Hepatocyte (in vitro differentiated cells): ENCODE measurements at regions not wholly inside any gene's neighbourhood (a gene's known extent, or its start where the extent isn't known, plus 50 kb on each side); places are given as distances from the start of the nearest gene placed in this dataset.
"Not testable (repeated sequence)": the region's sequence is repeated elsewhere in the genome, so short reads cannot be mapped to it uniquely, and the experiment has no call there.

Source experiments
- CTCF ChIP-seq: fragments of 200-600 bp; sonication (generic); IDR thresholded peaks from 2 replicates; pipeline ENCODE4 v1.5.1; 2016; ENCODE audit warnings: antibody characterized with exemption, mild to moderate bottlenecking; ENCODE audit not compliant: poor library complexity
- EZH2phosphoT487 ChIP-seq: fragments of 200-600 bp; sonication (generic); IDR thresholded peaks from one replicate; pipeline ENCODE4 v1.6.1; 2018; ENCODE audit warnings: antibody characterized with exemption, mild to moderate bottlenecking, low read depth, moderate library complexity; ENCODE audit not compliant: unreplicated experiment, severe bottlenecking

- TF ChIP-seq EZH2phosphoT487, CTCF: not testable (repeated sequence)
Measured at GRCh38 chr17:37858391-37858790, 65.8 kb upstream of the TBC1D3K start.
